ENCODE measurements at regions not wholly inside any gene's neighbourhood (a gene's known extent, or its start where the extent isn't known, plus 50 kb on each side); places are given as distances from the start of the nearest gene placed in this dataset.

GRCh38 chr3:194749631-194750490 lies 64.2 kb downstream of the FAM43A start (continued):
- TF ChIP-seq KIAA2018 (CRISPR knock-in tag; IDR thresholded peaks at IDR 0.05; ENCODE audit: borderline replicate concordance) (no peak), GLI4 (CRISPR knock-in tag; IDR thresholded peaks at IDR 0.05; ENCODE audit: borderline replicate concordance) (no peak), FOSL1 (CRISPR knock-in tag; IDR thresholded peaks at IDR 0.05; ENCODE audit: borderline replicate concordance) (0 out of 2 replicates have a peak, but pooled peaks have one; percentile 31), ZNF691 (CRISPR knock-in tag; IDR thresholded peaks at IDR 0.05; ENCODE audit: borderline replicate concordance, low read depth) (peak; percentile 51; the same call in 1 of the 2 replicates), ZNF740 (CRISPR knock-in tag; IDR thresholded peaks at IDR 0.05) (no peak), POGZ (CRISPR knock-in tag; IDR thresholded peaks at IDR 0.05) (no peak; the same call in 1 of the 2 replicates), ZNF598 (CRISPR knock-in tag; IDR thresholded peaks at IDR 0.05; ENCODE audit: borderline replicate concordance) (0 out of 2 replicates have a peak, but pooled peaks have one; percentile 79), SMAD3 (CRISPR knock-in tag; IDR thresholded peaks at IDR 0.05) (peak; percentile 87; the same call in 1 of the 2 replicates), POLR2AphosphoS2 (IDR thresholded peaks at IDR 0.05; ENCODE audit: low read depth, low read length) (no peak), MATR3 (CRISPR knock-in tag; IDR thresholded peaks at IDR 0.05) (no peak), ZNF234 (CRISPR knock-in tag; conservative IDR thresholded peaks at IDR 0.05) (no peak), MEF2D (CRISPR knock-in tag; IDR thresholded peaks at IDR 0.05) (peak; percentile 66; the same call in 1 of the 2 replicates), PRPF4 (IDR thresholded peaks at IDR 0.05; ENCODE audit: low read depth, low read length, poor library complexity, severe bottlenecking) (no peak), FOXK1 (CRISPR knock-in tag; IDR thresholded peaks at IDR 0.05; ENCODE audit: borderline replicate concordance, low read depth) (peak; percentile 94), PCBP2 (optimal IDR thresholded peaks at IDR 0.05; ENCODE audit: low read depth, low read length, poor library complexity, severe bottlenecking) (no peak), ZNF256 (CRISPR knock-in tag; conservative IDR thresholded peaks at IDR 0.05) (no peak), ZNF460 (CRISPR knock-in tag; IDR thresholded peaks at IDR 0.05; ENCODE audit: borderline replicate concordance) (no peak; the same call in 1 of the 2 replicates), SIN3A (IDR thresholded peaks at IDR 0.05; ENCODE audit: borderline replicate concordance, low read depth, low read length) (peak; percentile 89; the same call in 1 of the 2 replicates), ZFAT (CRISPR knock-in tag; conservative IDR thresholded peaks at IDR 0.05) (no peak)
